ENCODE measurements at regions not wholly inside any gene's neighbourhood (a gene's known extent, or its start where the extent isn't known, plus 50 kb on each side); places are given as distances from the start of the nearest gene placed in this dataset.

DNA sequence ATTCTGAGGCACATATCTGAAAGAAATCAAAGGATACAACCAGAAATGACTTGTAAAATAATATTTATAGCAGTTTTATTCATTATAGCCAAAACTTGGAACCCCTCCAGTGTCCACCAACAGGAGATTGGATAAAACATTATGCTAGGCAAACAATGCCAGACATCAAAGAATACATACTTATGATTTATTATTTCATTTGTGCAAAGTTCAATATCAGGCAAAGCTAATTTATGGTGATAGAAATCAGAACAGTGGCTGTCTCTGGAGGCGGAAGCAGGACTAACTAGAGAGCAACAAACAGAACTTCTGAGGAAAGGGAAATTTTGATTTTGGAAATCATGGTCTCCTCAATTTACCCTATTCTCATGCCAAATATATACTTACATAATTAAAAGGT is 193.1 kb downstream of the ICE1 start:
- Histone ChIP-seq H3K4me3 (ENCODE audit: low read depth, low read length) (no peak overlapping the region), H3K27me3 (ENCODE audit: insufficient read depth, low read depth, severe bottlenecking) (no peaks in the 10 kb centered on the region), H3K36me3 (no peaks in the 10 kb centered on the region), H3K27ac (no peak overlapping the region; the same call in 1 of the 2 replicates), H3K9me3 (ENCODE audit: severe bottlenecking) (peaks cover 6% of the 10 kb centered on the region)
- no peak for DNase-seq
- TF ChIP-seq, protein P1, sequence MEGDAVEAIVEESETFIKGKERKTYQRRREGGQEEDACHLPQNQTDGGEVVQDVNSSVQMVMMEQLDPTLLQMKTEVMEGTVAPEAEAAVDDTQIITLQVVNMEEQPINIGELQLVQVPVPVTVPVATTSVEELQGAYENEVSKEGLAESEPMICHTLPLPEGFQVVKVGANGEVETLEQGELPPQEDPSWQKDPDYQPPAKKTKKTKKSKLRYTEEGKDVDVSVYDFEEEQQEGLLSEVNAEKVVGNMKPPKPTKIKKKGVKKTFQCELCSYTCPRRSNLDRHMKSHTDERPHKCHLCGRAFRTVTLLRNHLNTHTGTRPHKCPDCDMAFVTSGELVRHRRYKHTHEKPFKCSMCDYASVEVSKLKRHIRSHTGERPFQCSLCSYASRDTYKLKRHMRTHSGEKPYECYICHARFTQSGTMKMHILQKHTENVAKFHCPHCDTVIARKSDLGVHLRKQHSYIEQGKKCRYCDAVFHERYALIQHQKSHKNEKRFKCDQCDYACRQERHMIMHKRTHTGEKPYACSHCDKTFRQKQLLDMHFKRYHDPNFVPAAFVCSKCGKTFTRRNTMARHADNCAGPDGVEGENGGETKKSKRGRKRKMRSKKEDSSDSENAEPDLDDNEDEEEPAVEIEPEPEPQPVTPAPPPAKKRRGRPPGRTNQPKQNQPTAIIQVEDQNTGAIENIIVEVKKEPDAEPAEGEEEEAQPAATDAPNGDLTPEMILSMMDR (IDR thresholded peaks at IDR 0.05; ENCODE audit: low read depth, low read length): no peak

DNA sequence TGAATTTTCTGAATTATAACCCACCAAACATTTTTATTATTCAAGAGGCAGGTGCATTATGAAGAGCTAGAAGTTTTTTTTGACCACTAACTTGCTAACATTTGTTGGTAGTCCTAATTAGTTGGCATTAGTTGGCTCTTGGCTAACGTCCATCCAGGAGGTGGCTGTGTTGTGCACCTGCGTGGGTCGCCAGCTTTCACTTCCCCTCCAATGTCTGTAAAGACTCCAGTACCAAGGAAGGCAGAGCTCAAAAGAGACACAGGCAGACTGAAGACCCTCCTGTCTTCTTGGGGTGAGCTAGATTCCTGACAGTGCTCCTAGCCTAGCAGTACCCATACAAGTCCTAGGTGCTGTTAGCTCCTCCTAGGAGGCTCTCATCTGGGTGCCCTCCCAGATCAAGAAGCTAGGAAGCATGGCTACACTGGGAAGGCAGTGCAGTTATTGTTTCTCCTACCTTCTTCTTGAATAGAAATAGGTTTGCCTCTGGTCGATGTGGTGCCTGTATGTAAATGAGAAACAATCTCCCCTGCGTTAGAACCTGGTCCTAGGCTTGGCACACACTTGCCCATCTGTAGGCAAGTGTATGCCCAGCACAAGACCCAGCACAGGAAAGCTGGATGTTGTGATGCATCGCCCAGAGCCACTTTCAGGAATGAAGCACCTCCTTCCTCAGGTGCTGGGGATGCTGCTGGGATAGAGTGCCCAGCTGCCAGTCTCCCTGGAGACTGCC is 190.9 kb downstream of the ICE1 start:
- no peak for DNase-seq
- Histone ChIP-seq H3K4me3 (ENCODE audit: low read depth, low read length) (no peak overlapping the region), H3K9me3 (ENCODE audit: severe bottlenecking) (peaks cover 6% of the 10 kb centered on the region), H3K27me3 (ENCODE audit: insufficient read depth, low read depth, severe bottlenecking) (no peaks in the 10 kb centered on the region), H3K36me3 (no peaks in the 10 kb centered on the region), H3K27ac (no peak overlapping the region)
- TF ChIP-seq, protein P1 (IDR thresholded peaks at IDR 0.05; ENCODE audit: low read depth, low read length): no peak

DNA sequence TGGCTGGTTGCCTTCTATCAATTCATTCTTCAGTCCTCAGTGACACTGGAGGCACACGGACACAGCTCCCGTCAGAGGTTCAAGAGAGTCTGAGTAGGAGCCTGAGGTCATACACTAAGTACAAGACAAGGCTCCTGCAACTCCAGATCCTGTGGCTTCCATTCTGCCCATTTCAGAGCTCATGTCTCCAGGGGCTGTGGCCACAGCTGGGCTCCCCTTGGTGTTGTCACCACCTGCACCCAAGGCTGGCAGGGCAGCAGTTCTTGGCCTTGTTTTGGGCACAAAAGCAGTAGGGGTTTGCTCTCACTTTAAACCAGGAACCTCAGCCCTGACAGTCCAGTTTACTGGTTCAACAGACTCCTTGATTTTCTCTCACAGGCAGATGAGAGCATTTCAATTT is 189.6 kb downstream of the ICE1 start:
- Histone ChIP-seq H3K27ac (no peak overlapping the region), H3K27me3 (ENCODE audit: insufficient read depth, low read depth, severe bottlenecking) (no peaks in the 10 kb centered on the region), H3K9me3 (ENCODE audit: severe bottlenecking) (peaks cover 6% of the 10 kb centered on the region), H3K4me3 (ENCODE audit: low read depth, low read length) (no peak overlapping the region), H3K36me3 (no peaks in the 10 kb centered on the region)
- TF ChIP-seq, protein P1 (IDR thresholded peaks at IDR 0.05; ENCODE audit: low read depth, low read length): no peak
- DNase-seq: no peak

DNA sequence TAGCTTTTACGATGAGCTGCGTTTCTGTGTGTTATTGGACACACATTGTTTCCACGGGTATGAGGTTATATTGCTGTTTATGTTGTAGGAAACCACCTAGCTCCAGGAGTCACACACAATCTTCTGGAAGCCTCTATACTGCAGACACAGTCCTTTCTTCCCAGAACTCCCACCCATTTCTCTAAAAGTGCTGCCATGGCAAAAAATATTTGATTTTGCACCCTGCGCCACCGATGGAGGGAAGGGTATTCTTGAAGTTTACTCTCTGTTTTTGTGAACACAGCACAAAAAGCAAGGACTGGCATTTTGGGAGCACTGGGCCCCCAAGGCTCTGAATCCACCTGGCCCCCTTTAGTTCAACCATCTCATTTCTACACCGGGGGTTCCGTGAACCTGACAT is 187.5 kb downstream of the ICE1 start:
- Histone ChIP-seq H3K9me3 (ENCODE audit: severe bottlenecking) (peaks cover 8% of the 10 kb centered on the region), H3K36me3 (no peaks in the 10 kb centered on the region), H3K27me3 (ENCODE audit: insufficient read depth, low read depth, severe bottlenecking) (no peaks in the 10 kb centered on the region), H3K27ac (no peak overlapping the region), H3K4me3 (ENCODE audit: low read depth, low read length) (no peak overlapping the region)
- DNase-seq: no peak
- TF ChIP-seq, protein P1 (IDR thresholded peaks at IDR 0.05; ENCODE audit: low read depth, low read length): no peak

DNA sequence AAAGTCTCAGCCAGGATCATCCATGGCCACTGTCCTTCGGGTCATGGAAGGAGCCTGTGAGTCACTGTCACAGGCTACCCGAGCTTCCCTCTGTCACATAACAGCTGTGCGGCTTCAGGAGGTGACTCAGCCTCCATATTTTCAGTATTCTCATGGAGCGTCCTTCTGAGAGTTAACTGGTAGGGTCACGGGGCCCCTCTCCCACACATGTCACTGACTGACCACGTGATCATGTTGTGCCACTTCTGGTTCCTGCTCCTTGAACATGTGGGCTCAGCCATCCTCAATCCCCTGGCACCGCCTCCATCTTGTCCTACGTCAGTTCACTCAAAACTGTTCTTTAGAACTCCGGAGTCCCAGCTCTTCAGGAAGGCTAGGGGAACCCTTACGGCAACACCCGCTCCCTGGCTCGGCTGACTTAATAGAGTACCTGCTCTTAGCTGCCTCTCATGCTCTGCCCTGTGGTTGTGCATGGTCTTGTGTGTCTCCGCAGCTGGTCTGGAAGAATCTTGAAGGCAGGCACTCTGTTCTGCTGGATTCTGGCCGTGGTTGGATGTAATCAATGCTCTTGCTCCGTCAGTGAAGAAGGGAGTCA is 182.8 kb downstream of the ICE1 start:
- no peaks in the 10 kb centered on the region for H3K36me3 ChIP-seq
- H3K27ac ChIP-seq: 0 out of 2 replicates have a peak overlapping the region, but pooled peaks have one; percentile 3
- H3K27me3 ChIP-seq (ENCODE audit: insufficient read depth, low read depth, severe bottlenecking): no peaks in the 10 kb centered on the region
- DNase-seq: no peak
- TF ChIP-seq, protein P1 (IDR thresholded peaks at IDR 0.05; ENCODE audit: low read depth, low read length): no peak
- peaks cover 7% of the 10 kb centered on the region for H3K9me3 ChIP-seq (ENCODE audit: severe bottlenecking)
- no peak overlapping the region for H3K4me3 ChIP-seq (ENCODE audit: low read depth, low read length)
